ENCODE measurements at regions not wholly inside any gene's neighbourhood (a gene's known extent, or its start where the extent isn't known, plus 50 kb on each side); places are given as distances from the start of the nearest gene placed in this dataset.
"Not testable (repeated sequence)": the region's sequence is repeated elsewhere in the genome, so short reads cannot be mapped to it uniquely, and the experiment has no call there.

DNA sequence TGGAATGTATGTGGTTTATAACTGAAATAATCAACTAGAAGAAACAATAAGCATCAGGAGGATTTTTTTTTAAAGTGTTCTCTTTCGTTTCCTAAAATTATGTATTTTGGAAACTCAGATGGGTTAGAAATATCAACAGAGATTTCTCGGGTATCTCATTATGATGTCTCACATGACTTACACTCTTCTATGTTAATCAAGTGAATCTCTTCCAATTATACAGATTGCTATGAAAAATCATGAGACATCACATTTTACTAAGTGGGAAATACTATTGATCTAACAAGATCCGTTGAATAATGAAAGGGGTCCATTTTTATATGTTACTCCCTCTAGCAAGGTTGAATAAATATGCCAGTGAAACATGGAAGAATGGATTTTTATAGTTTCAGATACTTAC is 54.7 kb upstream of the NRIP1 start:
- no peak for DNase-seq

DNA sequence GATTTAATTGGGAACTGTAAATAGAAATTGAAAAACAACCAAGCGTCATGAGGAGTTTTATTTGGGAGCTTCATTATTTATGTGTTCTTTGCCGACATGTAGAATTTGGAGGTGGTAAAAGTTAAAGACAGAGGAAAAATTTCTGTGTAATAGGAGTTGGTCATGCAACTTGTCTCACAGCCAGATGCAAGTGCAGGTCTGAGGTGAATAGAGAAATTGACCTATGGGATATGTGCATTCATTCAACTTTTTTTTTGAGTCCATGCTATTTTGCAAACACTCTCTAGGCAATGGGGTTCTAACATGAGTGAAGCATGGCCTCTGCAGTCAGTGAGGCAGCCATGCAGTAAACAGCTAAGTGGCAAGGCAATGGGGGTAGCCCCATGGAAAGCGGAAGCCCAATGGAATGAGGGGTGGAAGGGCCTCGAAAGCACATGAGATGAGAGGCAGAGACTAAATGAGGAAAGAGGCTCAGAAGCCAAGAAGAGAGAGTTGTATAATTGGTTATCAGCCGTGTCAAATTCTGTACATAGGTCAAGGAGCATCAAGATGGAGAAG is 56.4 kb upstream of the NRIP1 start:
- no peak for DNase-seq

DNA sequence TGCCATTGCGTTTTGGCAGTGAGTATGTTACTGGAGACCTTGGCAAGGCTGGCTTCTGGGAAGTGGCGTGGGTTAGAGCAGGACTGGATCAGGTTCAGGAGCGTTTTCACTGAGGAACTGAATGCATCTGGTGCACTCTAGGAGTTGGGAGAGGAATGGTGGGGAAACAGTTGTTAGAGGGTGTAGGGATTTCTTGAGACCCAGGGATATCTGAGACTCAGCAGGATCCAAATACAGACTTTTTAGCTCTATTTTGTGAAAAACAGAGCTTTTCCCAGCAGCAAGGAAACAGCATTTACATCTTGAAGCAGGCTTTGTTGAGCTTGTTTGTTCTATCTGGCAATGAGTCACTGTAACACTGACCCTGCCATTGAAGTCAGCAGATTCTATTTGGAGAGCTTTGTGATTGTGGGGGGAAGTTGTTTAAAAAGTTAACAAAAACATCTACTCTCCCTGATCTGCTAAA is 56.9 kb upstream of the NRIP1 start:
- no peak for DNase-seq

DNA sequence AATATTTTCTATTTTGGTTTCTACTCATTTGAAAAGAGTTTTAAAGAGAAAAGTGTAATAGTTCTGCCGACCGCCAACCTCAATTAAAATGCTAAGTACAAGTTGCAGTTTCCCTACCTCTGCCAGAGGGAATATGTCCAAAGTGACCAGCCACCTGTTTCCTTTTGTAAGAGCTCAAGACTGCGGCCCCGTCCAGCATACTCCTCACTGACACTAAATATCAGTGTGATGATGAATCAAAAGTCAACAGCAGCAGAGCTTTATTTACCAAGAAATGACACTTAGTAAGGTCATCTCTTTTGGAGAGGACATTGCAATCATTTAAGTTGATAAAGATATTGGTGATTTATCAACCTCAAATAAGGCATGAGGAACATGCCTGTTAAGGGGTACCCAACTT is 57.4 kb upstream of the NRIP1 start:
- no peak for DNase-seq

DNA sequence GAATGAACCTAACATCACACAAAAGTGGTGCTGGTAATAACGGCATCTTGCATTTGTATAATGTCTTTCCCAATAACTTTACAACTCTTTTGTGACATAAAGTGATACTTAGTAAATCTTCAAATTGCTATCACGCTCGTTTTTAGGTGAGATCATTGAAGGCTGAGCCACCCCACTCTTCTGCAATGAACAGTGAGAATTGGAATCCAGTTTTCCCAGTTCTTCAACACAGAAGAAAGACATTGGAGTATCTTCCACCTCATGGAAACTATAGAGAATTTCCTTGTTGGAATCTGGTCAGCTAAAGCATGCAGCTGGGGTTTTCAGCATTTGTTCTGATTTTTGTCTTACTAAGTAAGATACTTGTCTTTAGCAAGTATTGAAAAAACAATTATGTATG is 59.9 kb upstream of the NRIP1 start:
- no peak for DNase-seq

DNA sequence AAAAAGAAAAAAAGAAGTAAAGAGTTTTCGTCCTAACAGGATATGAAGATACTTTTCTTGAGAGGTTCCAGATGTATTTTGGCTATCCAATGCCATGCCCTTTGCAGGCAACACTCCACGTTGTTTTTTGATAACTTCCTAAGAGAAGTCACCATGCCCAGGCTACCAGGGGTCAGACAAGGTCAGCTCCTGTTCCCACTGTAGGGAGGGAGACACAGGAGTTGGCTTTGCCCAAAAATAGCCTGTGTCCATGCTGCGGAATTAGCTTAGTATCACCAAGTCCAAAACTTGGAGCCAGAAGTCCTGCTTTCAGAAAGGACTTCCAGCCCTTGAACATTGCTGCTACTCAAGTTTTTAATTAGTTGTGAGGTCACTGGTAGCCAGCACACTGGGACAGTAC is 62.1 kb upstream of the NRIP1 start:
- DNase-seq: no peak

DNA sequence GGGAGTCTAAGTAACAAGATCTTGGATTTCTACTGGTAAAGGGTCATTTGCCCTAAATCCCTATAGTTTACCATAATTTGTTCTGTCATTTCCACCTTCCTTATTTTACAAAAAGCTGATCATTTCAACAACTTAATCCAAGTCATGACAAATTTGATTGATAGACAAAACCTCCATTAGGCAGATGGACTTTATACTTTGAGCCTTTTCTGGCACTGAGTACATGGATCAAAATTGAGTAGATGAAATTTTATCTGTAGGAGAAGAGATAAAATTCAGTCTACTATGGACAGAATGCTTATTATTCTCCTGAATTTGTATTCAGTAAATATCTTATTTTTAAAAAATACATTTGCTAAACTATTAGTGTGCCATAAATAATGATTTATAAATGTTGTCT is 62.6 kb upstream of the NRIP1 start:
- no peak for DNase-seq

DNA sequence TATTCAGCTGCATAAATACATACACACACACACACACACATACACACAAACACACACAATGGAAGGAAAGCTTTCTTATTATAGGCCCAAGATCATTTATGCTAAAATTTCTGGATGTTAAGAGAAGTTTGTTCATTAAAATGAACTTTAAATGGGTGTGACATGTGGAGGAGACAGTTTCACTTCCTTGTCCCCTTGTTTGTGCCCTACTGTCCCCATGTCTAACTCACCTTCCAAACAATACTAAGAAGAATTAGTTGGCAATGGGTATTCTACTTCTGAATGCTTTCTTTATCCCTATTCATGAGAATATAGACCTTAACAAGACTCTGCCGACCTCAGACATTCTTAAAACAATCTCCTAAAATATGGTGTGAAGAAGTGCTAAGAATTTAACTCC is 63.5 kb upstream of the NRIP1 start:
- DNase-seq: no peak

DNA sequence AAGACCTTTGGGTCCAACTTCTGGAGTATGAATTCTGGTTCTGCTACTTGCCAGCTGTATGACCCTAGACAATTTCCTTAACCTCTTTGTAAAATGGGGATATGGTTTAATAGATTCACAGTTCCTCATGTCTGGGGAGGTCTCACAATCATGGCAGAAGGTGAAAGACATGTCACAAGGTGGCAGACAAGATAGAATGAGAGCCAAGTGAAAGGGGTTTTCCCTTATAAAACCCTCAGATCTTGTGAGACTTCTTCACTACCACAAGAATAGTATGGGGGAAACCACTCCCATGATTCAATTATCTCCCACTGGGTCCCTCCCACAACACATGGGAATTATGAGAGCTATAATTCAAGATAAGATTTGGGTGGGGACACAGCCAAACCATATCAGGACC is 63.9 kb upstream of the NRIP1 start:
- DNase-seq: not testable (repeated sequence)

DNA sequence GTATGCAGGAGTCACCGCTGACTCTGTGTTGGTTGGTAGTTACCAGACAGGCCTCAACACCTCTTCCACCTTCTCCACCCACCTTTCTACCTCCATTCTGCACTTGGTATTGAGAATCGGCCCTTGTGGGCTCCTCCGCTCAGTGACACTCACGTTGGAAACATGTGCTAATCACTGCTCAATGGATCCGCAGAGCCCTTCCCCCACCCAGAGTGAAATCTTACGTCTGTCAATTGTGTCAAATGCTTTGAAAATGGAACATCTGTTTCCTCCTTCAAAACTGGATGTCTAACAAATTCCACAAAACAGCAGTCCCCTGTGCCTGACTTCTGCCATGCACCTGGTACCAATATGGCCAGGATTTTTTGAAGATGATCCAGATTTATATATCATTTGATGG is 65.5 kb upstream of the NRIP1 start:
- DNase-seq: no peak

DNA sequence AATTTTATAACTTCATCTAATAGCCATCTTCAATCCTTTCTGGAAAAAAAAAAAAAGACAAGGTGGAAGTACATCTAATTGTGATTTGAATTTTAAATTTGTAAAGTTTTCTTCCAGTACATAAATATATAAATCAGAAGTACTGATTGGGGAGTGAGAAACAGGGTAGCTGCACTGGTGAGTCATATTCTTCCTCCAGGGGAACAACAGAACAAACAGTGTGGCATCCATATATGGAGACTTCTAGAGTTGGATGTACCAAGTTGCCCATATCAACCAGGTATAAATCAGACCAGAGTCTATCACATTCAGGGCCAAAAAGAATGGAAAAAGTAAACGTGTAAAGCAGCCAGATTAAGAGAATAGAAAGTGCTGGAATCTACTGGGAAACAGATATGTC is 66.0 kb upstream of the NRIP1 start:
- DNase-seq: no peak

DNA sequence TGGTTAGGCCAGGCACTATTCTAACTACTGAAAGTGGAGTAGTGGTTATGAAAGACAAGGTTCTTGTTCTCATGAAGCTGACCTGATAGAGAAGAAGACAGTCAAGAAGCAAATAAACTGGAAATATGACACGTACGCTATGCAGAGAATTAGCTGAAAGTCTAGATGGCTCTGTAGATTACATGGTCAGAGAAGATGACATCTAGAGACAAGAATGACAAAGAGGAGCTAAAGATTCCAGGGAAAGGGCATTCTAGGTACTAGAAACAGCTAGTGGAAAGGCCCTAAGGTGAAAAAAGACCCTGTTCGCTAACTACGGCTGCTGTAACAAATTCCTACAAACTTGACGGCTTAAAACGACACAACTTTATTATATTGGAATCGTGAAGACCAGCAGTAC is 68.0 kb upstream of the NRIP1 start:
- DNase-seq: no peak

DNA sequence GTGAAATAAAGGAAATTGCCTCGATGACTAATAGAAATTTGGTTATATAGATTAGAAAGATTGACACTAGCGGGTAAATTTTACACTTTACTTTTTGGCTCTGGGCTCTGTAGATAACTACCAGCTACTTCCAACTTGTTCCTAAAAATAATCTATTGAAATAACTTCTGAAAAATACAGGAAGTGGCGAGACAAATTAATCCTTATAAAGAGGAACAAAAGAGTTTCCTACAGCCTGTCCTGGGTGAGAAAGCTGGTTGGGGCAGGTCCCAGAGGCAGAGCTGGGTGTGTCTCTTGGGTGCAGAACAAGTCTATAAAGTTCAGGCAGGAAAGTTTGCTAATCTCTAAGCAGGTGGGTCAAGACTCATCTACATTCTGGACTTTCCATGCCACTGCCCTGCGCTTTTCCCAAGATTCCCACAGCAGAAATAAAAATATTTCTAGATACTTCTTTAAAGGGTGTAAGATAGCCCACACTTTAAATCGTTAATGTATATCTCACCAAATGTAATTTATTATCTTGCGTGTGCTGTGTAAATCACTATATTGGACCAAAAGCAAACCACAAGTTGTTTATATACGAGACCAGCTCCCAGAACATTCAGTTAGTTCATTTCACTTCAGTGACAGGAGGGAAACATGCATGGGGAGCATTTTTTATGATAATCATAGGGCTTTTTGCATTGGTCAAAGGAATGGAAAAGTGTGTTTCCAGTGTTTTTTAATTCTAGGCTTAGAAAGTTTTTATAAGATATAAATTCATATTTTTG is 70.1 kb upstream of the NRIP1 start:
- DNase-seq: no peak

DNA sequence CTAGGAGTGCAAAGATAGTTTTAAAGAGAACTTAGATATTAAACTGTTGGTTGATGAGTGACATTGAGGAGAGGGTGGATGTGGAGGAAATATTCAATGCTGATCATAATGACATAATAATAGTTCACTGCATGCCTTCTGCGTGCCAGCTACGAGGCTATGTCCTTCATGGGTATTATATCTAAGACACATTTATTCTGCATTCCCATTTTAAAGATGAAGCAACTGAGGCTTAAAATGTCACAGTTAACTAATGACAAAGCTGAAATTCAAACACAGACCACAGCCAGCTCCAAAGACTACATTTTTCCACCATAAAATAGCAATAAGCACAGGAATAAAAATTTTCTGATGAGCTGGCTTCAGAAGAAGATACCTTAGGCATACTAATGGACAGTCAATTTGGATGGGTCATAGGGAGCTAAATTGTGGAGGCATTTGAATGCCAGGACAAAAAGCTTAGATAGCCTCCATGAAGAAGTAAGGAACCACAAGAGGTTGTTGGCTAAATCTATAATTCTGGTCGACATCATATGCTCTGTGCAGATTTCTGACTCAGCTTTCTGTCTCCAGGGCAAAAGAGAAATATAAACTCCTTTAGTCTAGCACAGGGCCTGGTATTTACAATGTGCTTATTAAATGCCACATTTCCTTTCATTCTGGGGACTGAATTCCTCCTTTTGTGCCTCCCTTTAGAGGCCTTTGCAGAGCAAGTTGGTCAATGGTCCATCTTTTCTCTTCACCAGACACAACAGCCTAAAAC is 71.2 kb upstream of the NRIP1 start:
- no peak for DNase-seq

DNA sequence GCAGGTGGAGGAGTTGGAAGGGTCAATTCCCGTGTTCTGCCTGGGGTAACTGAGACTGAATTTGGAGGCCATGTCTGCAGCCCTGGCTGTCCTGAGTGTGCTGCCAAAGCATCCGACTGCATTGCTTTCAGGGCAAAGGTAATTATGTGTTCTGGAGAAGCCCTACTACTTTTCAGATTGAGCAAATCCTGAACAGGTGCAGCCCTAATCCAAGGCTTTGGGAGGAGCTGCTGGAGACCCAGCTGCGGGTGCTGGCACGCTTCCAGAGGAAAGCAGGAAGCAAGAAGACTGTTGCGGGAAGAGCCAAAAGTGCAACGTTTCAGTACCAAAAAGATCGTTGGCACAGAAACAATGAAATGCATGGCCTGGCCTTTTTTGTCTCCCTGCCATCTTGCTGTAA is 73.7 kb upstream of the NRIP1 start:
- no peak for DNase-seq

DNA sequence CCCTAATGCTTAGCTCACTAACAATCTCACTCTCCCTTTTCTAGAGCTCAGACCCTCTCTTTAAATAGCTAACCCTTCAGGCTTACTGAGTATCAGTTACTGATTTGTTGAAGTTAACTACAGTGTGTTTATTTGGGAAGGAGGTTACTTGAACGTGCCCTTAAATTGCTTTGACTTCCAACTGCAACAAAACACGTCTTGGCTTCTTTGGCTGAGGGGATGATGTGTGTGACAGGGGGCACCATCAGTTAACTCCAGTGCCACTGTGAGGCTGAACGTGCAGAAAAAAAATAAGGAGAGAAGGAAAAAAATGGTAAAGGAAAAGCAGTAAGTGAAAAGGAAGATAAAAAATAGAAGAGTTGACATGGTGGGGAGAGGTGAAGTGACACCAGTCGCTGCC is 75.1 kb upstream of the NRIP1 start:
- no peak for DNase-seq

DNA sequence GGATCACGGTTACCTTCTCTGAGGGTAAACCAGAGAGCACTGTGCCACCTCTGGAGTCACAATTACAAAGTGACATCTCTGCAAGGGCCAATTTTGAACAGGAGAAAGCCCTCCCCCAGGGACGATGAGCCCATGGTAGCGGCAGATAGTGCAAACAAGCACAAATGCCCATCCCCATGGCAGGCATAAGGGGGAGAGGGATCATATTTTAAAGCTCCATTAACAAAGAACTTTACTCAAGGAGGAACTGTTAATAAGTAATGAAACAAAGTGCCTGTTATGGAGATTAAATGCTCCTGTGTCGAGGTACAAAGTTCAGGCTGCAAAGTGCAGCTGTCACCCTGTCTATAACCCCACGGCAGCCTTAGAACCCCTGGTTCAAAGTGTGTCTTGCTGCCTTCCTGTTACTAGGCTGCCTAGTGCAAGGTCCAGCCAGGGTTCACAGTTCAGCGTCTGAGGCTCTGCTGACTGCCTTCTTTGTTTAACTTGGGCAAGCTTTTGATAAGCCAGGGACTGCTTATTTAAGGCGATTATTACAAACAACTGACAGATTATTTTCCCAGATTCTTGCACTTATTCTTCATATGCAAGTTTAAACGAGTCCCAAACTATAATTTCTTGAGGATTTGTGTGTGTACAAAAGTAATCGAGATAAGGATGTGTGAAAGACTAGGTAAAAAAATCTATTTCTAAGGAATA is 75.7 kb upstream of the NRIP1 start:
- DNase-seq: no peak

DNA sequence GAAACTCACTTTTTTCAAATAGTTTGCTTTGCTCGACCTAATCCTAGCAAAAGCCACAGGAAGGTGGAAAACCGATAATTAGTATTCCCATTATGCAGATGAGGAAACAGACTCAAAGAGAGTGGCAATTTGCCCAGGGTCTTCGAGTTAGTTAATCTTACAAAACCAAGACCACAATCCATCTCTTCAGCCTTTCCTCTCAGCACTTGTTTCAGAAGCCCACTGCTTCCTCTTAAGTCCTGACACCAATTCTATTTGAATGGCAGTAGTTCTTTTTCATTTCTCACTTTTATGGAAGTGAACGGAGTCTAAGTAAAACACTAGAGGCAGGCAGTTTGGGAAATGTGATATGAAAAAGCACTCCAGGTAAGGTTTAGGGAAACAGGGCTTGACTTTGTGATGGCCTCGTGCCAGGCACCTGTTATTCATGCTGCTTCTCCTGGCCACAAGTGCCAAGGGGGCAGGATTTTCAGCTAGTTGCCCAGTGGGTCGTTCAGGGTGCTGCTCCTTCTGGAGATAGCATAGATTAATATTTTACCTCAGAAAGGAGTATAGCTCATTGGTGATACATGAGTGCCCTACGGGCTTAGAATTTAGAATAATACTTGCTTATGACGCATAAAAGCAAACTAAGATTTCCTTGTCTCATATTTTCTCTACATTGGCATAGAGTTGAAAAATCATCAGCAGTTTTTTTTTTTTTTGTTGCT is 76.6 kb upstream of the NRIP1 start:
- no peak for DNase-seq

DNA sequence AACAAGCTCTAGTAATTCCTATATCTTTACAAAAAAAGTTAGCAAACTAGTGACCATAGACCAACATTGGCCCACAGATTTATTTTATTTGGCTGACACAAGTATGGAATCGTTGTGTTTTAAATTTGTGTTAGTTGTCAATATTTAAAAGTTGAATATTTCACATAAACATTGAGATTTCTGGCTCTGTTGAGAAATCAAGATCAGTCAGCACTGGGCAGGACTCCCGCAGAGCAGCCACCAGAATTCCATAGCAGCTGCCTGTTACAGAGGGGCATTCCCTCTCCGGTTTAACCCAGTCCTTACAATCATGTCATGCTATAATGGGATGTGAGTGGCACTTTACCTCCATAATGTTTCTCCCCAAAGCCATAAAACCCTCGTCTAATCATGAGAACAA is 79.2 kb upstream of the NRIP1 start:
- DNase-seq: no peak

DNA sequence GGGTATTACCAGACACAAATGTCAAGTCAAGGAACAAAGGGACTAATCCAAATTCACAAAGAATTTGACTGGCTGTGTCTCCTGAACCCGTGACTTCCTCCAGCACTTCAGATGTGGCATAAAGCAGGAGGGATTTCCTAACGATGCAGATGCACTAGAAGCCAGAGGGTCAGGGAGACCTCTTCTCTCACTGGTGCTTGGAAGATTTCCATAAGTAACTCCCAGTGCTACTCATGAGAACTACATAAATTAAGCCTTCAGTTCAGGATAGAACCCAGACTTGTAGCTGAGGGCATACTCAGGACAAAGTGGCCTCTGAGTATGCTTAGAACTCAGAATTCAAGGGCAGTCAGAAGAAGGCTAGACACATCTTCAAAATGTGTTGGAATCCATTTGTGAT is 83.6 kb upstream of the NRIP1 start:
- no peak for DNase-seq

DNA sequence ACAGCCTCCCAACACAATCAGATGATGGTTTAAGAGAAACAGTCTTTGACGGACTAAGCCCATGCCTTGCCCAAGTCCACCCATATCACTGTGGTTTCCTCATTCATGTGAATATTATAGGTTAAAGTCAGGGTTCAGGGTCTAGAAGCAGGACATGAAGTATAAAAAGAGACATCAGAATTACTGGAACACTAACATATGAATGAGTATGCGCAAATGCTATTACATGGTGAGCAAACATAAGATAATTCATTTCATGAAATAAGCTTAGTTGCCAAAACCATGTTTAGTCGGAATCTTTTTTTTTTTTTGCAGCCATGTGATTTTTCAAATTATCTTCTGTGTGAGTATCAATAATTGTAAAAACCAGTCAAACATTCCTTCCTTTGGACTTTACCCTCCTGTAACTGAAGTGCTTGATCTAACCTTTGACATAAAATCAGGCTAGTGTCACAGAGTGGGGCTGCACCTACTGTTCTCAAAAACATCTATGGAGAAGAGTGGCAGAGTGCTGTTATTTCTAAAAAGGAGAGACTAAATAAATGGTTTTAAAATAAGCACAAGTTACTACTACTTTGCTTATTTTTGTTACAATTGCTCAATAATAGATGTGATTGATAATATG is 84.9 kb upstream of the NRIP1 start:
- DNase-seq: no peak

DNA sequence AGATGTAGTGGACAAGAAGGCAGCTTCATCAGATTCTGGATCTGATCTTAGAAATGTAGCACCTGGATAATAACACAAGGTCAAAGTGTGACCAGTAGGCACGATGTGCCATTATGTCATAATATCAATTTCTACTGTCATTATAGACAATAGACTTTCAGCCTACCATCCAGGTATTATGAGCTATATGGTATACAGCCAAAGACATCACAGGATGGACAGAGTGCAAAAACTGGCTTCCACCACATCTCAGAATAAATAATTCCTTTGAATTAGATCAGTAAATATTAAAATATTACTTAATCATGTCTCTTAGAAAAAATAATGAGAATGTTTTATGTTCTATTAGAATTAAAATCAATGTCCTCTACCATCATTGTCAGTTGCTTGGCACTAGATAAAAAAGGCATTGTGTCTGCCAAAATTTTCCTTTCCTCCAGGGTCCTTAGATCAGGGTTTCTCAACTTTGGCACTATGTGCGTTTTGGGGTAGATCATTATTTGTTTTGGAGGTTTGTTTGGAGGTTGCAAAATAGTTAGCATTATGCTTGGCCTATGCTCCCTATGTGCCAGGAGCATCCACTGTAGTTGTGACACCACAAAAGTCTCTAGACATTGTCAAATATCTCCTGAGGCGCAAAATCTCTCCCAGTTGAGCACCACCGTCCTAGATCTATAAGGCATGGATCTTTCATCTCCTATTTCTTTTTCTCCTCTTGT is 86.7 kb upstream of the NRIP1 start:
- no peak for DNase-seq

Measured in activated T-cell treated with anti-CD3 and anti-CD28 coated beads, Interleukin-2, amount 50 U/mL, for 48 hours (primary cell).